NCI-H2029 (cell line): ENCODE measurements at regions not wholly inside any gene's neighbourhood (a gene's known extent, or its start where the extent isn't known, plus 50 kb on each side); places are given as distances from the start of the nearest gene placed in this dataset.
"Not testable (repeated sequence)": the region's sequence is repeated elsewhere in the genome, so short reads cannot be mapped to it uniquely, and the experiment has no call there.

ENCODE experiments used
- DNase-seq: peaks from one replicate; lab custom pipeline; 2025; lab: John Stamatoyannopoulos, UW

GRCh38 chr12:126290456-126290855, 1225.2 kb downstream of the AACS start:
- no peak for DNase-seq

GRCh38 chr12:126291987-126292386, 1226.8 kb downstream of the AACS start:
- DNase-seq: not testable (repeated sequence)

- DNase-seq: no peak
Observed at GRCh38 chr12:126295652-126296051, 1230.4 kb downstream of the AACS start.

- DNase-seq: no peak
Observed at GRCh38 chr12:126309278-126309677, 1244.0 kb downstream of the AACS start.

- DNase-seq: no peak
Observed at GRCh38 chr12:126312457-126312856, 1247.2 kb downstream of the AACS start.

GRCh38 chr12:126316411-126316810, 1251.2 kb downstream of the AACS start:
- DNase-seq: no peak

- no peak for DNase-seq
Observed at GRCh38 chr12:126337556-126338441, 1272.6 kb downstream of the AACS start.

- no peak for DNase-seq
Observed at GRCh38 chr12:126342866-126343265, 1277.6 kb downstream of the AACS start.

GRCh38 chr12:126343321-126343720, 1278.1 kb downstream of the AACS start:
- DNase-seq: no peak

- no peak for DNase-seq
Observed at GRCh38 chr12:126346087-126346486, 1280.9 kb downstream of the AACS start.

GRCh38 chr12:126347421-126347820, 1282.2 kb downstream of the AACS start:
- no peak for DNase-seq

- DNase-seq: no peak
Observed at GRCh38 chr12:126349383-126349782, 1284.1 kb downstream of the AACS start.

GRCh38 chr12:126353604-126354003, 1288.4 kb downstream of the AACS start:
- DNase-seq: no peak

- DNase-seq: no peak
Observed at GRCh38 chr12:126354633-126355032, 1289.4 kb downstream of the AACS start.

- DNase-seq: no peak
Observed at GRCh38 chr12:126355346-126355745, 1290.1 kb downstream of the AACS start.

- no peak for DNase-seq
Observed at GRCh38 chr12:126358806-126359205, 1293.6 kb downstream of the AACS start.

GRCh38 chr12:126359216-126359615, 1294.0 kb downstream of the AACS start:
- DNase-seq: no peak

- DNase-seq: no peak
Observed at GRCh38 chr12:126361804-126362203, 1296.6 kb downstream of the AACS start.

GRCh38 chr12:126362493-126362892, 1297.3 kb downstream of the AACS start:
- no peak for DNase-seq

- no peak for DNase-seq
Observed at GRCh38 chr12:126362964-126363363, 1297.7 kb downstream of the AACS start.

- no peak for DNase-seq
Observed at GRCh38 chr12:126369487-126370463, 1304.5 kb downstream of the AACS start.

GRCh38 chr12:126383506-126383905, 1318.3 kb downstream of the AACS start:
- no peak for DNase-seq
